HepG2 (cell line): ENCODE measurements at regions not wholly inside any gene's neighbourhood (a gene's known extent, or its start where the extent isn't known, plus 50 kb on each side); places are given as distances from the start of the nearest gene placed in this dataset.

Experiments used
- ZNF496 ChIP-seq: sonication (generic); formaldehyde crosslinking; IDR thresholded peaks from 2 replicates; pipeline ENCODE4 v1.8.1; 2023; ENCODE audit warnings: mild to moderate bottlenecking, moderate library complexity, missing genetic modification reagents; ENCODE audit not compliant: insufficient replicate concordance
- ZZZ3 ChIP-seq: sonication (generic); formaldehyde crosslinking; IDR thresholded peaks from 2 replicates; pipeline ENCODE4 v1.4.0; 2020; ENCODE audit warnings: missing genetic modification reagents, mild to moderate bottlenecking, borderline replicate concordance

DNA sequence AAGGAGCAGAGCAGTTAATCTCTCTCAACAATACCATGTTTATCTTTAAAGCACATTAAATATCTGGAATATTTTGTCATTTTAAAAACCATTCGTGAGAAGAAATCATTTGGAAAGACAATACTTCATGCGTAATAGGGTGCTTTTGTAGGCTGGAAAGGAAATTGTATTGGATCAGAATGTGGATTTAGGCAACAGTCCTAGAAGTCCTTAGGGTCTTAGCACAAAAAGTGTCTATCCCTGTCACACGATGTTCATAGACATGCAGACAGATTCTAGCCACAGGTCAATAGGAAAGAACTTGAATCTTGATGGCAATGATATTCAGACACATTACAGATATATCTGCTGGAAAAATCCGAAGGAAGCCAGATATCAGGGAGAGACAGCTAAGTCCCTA is 156.0 kb downstream of the KCTD12 start:
- TF ChIP-seq ZNF496 (no peak), ZZZ3 (CRISPR knock-in tag) (no peak)
